Activated T-helper 17 cell treated with anti-CD3 and anti-CD28 coated beads, Interleukin-2, amount 50 U/mL, for 72 hours (primary cell): ENCODE measurements at regions not wholly inside any gene's neighbourhood (a gene's known extent, or its start where the extent isn't known, plus 50 kb on each side); places are given as distances from the start of the nearest gene placed in this dataset.

ENCODE experiments used
- ATAC-seq: fragments of 150-1000 bp; cut with Tn5 transposase; replicated peaks from 2 replicates; pipeline ENCODE4 v1.10.0; 2021; ENCODE audit warnings: mild to moderate bottlenecking, moderate library complexity
- H3K27ac Mint-ChIP-seq: one replicate; pipeline ENCODE4 v1.8.0; 2022; ENCODE audit warnings: mixed read lengths
- H3K27me3 Mint-ChIP-seq: one replicate; pipeline ENCODE4 v1.8.0; 2022; ENCODE audit warnings: mixed read lengths
- H3K36me3 Mint-ChIP-seq: one replicate; pipeline ENCODE4 v1.8.0; 2022; ENCODE audit warnings: low read depth, mild to moderate bottlenecking, mixed read lengths
- H3K4me1 Mint-ChIP-seq: one replicate; pipeline ENCODE4 v1.8.0; 2022; ENCODE audit warnings: mixed read lengths
- H3K4me3 Mint-ChIP-seq: one replicate; pipeline ENCODE4 v1.8.0; 2022; ENCODE audit warnings: mild to moderate bottlenecking, mixed read lengths
- H3K9me3 Mint-ChIP-seq: one replicate; pipeline ENCODE4 v1.8.0; 2022; ENCODE audit warnings: mixed read lengths

DNA sequence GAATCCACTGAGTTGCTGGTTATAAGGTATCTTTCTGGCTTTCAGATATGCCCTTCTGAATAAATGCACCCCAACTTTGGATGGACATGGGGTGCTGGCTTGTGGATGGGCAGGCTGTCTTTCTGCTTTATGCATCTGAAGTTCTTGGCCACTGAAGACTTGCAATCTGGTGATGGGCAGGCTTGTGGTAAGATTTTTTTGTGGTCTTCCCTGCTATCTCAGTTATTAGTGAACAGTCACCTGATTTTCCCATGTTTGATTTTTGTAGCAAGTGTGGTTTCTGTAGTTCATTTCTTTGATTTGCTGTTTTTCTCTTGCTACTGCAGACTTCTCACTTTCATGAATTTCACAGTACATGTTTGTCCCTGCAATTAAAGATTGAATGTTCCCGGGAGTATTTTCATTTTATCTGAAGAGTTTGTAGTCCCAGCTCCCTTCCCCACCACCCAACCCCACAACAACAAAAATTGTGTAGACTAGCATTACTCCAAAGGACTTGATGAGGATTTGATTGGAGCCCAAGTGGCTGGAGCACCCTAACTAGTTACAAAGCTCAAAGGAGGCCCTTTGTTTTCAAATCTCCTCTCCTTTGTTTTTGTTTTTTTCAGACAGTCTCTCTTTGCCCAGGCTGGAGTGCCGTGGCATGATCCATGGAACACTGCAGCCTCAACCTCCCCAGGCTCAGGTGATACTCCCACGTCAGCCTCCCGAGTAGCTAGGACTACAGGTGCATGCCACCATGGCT is 63.6 kb upstream of the MGAT5 start:
- no peak for ATAC-seq
- peaks cover 43% of the 10 kb centered on the region for H3K4me1 Mint-ChIP-seq
- peaks cover 31% of the 10 kb centered on the region for H3K36me3 Mint-ChIP-seq
- H3K9me3 Mint-ChIP-seq = peaks cover 4% of the 10 kb centered on the region
- no peaks in the 10 kb centered on the region for H3K27me3 Mint-ChIP-seq
- peak overlapping the region; percentile 31 for H3K27ac Mint-ChIP-seq
- peak overlapping the region; percentile 6 for H3K4me3 Mint-ChIP-seq

DNA sequence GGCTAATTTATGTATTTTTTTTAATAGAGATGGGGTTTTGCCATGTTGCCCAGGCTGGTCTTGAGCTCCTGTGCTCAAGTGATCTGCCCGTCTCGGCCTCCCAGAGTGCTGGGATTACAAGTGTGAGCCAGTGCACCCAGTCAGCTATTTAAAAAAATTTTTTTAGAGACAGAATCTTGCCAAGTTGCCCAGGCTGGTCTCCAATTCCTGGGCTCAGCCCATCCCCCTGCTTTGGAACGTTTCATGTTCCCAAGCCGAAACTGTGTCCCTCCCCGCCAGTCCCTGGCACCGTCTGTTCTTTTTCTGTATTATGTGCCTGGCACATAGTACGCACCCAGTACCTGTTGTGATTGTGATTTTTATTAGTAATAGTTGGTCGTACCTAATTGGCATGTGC is 63.1 kb upstream of the MGAT5 start:
- peaks cover 29% of the 10 kb centered on the region for H3K36me3 Mint-ChIP-seq
- H3K9me3 Mint-ChIP-seq = peaks cover 4% of the 10 kb centered on the region
- H3K27ac Mint-ChIP-seq = peak overlapping the region; percentile 31
- no peaks in the 10 kb centered on the region for H3K27me3 Mint-ChIP-seq
- H3K4me1 Mint-ChIP-seq = peaks cover 43% of the 10 kb centered on the region
- ATAC-seq = no peak
- H3K4me3 Mint-ChIP-seq = no peak overlapping the region

DNA sequence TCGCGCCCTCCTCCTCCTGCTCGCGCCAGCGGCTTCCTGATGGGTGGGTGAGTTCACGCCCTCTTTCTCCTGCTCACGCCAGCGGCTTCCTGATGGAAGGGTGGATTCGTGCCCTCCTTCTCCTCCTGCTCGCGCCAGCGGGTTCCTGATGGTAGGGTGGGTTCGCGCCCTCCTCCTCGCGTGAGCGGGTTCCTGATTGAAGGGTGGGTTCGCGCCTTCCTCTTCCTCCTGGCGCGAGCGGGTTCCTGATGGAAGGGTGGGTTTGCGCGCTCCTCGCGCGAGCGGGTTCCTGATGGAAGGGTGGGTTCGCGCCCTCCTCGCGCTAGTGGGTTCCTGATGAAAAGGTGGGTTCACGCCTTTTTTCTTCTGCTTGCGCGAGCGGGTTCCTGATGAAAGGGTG is 62.0 kb upstream of the MGAT5 start:
- Mint-ChIP-seq H3K27me3 (no peaks in the 10 kb centered on the region), H3K4me3 (peak overlapping the region; percentile 22), H3K4me1 (peaks cover 40% of the 10 kb centered on the region), H3K36me3 (peaks cover 21% of the 10 kb centered on the region), H3K27ac (no peak overlapping the region), H3K9me3 (peaks cover 4% of the 10 kb centered on the region)
- ATAC-seq = no peak

DNA sequence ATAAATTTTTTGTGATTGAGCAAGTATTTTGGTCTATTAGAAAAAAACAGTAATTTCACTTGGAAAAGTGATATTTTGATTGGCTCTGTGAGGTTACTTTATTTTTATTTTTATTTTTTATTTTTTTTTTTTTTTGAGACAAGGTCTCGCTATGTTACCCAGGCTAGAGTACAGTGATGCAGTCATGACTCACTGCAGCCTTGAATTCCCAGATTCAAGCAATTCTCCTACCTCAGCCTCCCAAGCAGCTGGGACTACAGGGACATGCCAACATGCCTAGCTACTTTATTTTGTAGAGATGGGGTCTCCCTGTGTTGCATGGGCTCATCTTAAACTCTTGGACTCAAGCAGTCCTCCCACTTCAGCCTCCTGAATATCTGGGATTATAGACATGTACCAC is 60.9 kb upstream of the MGAT5 start:
- Mint-ChIP-seq H3K27ac (no peak overlapping the region), H3K9me3 (peaks cover 4% of the 10 kb centered on the region), H3K4me3 (no peak overlapping the region), H3K36me3 (peaks cover 28% of the 10 kb centered on the region), H3K27me3 (no peaks in the 10 kb centered on the region), H3K4me1 (peaks cover 48% of the 10 kb centered on the region)
- ATAC-seq = no peak

DNA sequence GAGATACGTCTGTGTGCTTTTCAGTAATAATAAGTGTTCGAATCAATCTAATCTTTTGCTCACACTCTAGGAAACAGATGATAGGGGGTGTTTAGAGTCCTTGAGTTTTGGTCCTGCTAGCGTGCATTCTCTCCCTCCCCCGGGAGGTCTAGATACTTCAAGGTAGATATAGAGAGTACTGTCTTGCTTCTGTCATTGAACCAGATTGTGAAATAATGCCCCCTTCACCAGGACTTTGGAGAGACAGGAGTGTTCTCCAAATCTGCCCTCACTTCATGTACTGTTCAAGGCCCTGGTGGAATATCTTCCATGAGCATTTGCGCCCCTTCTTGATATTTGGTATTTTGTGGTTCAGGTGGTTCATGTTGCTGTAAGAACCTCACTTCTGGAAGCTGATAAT is 59.4 kb upstream of the MGAT5 start:
- peak overlapping the region; percentile 91 for H3K4me3 Mint-ChIP-seq
- no peak for ATAC-seq
- H3K27ac Mint-ChIP-seq = peak overlapping the region; percentile 99
- H3K36me3 Mint-ChIP-seq = peaks cover 28% of the 10 kb centered on the region
- H3K27me3 Mint-ChIP-seq = no peaks in the 10 kb centered on the region
- H3K9me3 Mint-ChIP-seq = peaks cover 4% of the 10 kb centered on the region
- peaks cover 54% of the 10 kb centered on the region for H3K4me1 Mint-ChIP-seq

DNA sequence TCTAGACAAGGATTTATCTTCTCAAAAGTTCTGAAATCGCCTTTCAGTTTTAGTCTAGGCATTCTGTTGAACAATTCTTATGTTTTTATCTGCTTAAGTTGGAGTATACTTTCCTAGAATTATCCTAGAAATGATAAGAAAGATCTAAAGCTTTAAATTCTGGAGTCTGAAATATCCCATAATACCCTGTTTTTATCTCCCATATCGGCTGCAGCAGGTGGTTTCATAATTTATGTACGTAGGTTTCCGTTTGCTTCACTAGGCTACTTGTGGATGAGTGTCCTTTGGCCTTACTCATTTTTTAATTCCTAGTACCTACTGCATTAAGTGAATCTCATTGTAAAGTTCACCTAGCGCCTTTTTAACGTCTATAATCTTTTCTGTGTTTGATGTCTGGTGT is 58.5 kb upstream of the MGAT5 start:
- Mint-ChIP-seq H3K27me3 (no peaks in the 10 kb centered on the region), H3K4me1 (peaks cover 54% of the 10 kb centered on the region), H3K36me3 (peaks cover 22% of the 10 kb centered on the region), H3K27ac (peak overlapping the region; percentile 99), H3K4me3 (peak overlapping the region; percentile 91), H3K9me3 (peaks cover 4% of the 10 kb centered on the region)
- ATAC-seq = peak; percentile 72

DNA sequence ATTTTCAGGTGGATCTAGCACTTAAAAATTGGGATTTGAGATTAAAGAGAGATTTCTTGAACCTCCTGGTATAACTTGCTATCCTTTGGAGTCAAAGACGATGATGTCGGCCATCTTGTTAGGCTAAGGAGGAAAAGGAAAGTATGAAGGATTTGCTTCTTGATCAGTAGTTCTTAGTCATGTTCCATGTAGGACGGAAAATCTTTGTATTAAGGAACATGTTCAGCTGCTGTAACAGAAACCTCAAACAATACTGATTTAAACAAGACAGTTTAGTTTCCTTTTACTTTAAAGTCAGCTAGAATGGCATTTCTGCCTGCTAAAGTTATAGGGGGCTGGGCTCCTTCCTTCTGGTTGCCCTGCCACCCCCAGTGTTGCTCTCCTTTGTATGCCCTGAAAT is 56.4 kb upstream of the MGAT5 start:
- Mint-ChIP-seq H3K4me1 (peaks cover 56% of the 10 kb centered on the region), H3K27me3 (no peaks in the 10 kb centered on the region), H3K9me3 (no peaks in the 10 kb centered on the region), H3K27ac (peak overlapping the region; percentile 99), H3K36me3 (peaks cover 10% of the 10 kb centered on the region), H3K4me3 (peak overlapping the region; percentile 91)
- peak; percentile 73 for ATAC-seq

DNA sequence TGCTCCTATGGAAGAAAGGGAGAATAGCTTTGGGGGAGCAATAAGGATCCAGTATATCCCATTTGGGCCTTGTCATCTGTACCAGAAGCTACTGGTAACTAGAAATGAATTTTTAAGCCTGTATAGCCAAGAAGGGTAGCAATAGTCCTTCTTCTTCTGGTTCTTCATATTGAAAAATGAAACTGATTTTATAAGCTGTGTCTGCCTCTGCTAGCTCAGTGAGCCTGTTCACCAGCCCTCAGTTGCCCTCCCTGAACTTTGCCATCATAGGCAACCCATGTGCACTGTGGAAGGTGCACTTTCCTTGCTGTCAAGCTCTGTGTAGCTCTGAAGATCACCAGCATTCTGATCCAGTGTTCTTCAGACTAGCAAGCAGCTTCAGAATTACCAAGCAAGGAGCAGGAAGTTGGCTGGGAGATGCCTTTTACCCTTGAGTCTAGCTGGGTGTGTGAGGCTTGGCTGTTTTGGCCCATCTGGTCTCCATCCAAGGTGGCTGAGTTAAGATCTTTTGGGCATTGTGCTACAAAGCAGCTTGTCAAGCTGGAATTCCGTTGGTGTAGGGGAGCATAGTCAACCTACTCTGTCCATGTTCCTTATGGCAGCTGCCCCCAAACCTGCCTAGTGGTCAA is 55.8 kb upstream of the MGAT5 start:
- Mint-ChIP-seq H3K27me3 (no peaks in the 10 kb centered on the region), H3K4me3 (peak overlapping the region; percentile 91), H3K4me1 (peaks cover 56% of the 10 kb centered on the region), H3K27ac (peak overlapping the region; percentile 99), H3K9me3 (no peaks in the 10 kb centered on the region), H3K36me3 (peaks cover 10% of the 10 kb centered on the region)
- ATAC-seq = peak; percentile 46

DNA sequence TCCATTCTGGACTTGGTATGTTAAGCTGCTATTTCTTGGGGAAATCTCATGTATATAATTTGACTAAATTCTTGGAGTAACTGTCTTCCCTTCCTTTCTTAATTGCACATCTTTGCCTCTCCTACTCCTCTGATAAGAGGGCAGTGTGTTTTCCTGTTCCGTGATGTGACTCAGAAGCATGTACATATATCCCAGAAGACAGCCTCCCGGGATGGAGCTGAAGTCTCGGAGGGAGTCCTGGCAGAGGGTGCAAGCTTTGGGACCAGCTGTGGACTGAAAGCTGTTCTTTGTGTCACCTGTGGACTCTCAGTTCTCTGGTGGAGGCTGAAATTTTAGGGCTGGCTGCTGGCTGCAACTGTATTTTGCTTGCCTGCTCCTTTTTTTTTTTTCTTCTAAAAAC is 54.7 kb upstream of the MGAT5 start:
- peak overlapping the region; percentile 99 for H3K27ac Mint-ChIP-seq
- H3K9me3 Mint-ChIP-seq = no peaks in the 10 kb centered on the region
- H3K4me1 Mint-ChIP-seq = peaks cover 51% of the 10 kb centered on the region
- no peaks in the 10 kb centered on the region for H3K27me3 Mint-ChIP-seq
- peaks cover 10% of the 10 kb centered on the region for H3K36me3 Mint-ChIP-seq
- no peak for ATAC-seq
- peak overlapping the region; percentile 91 for H3K4me3 Mint-ChIP-seq

DNA sequence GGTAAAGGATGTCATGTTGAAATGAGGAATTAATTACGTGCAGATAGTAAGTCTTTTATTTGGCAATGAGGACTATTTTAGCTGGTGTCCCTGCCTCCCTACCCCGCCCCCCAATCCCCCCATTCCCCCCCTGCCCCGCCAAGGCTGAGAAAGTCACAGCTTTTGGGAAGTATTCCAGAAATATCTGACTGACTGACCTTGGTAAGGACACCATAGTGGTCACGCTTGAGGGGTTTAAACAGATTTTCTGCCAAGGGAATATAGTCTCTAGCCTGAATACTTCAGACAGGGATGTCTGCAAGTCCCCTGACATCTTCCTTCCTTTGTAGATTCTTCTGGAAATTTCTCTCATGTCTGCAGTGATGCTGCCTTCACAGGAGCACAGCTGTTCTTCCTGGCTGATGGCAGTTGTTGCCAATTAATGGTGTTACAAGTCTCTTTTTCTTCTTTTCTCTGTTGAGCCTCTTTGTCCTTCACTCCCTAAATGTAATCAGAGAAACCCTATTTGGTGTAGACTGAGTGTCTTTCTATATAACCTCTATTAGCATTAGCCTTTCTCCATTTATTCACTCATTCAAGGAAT is 53.7 kb upstream of the MGAT5 start:
- Mint-ChIP-seq H3K4me3 (no peak overlapping the region), H3K9me3 (no peaks in the 10 kb centered on the region), H3K4me1 (peaks cover 42% of the 10 kb centered on the region), H3K27me3 (no peaks in the 10 kb centered on the region), H3K36me3 (peaks cover 10% of the 10 kb centered on the region), H3K27ac (peak overlapping the region; percentile 99)
- ATAC-seq = no peak

DNA sequence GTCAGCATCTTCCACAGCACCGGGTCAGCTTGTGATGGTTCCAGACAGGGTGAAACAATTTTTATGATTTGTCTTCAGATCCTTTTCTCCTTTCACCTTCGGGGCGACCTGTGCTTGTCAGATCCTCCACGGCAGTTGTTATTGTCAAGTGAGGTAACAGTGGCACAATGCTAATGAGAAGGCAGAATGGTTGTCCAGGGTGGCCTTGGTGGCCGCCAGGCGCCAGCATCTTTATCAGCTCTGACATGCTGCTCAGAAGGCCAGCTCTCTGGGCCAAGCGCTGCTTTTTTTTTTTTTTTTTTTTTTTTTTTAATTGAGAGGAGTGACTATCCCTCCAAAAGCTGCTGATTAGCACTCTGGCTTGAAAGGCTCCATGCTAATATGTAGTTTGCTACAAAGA is 52.3 kb upstream of the MGAT5 start:
- ATAC-seq = no peak
- no peaks in the 10 kb centered on the region for H3K27me3 Mint-ChIP-seq
- H3K4me1 Mint-ChIP-seq = peaks cover 33% of the 10 kb centered on the region
- no peak overlapping the region for H3K4me3 Mint-ChIP-seq
- peak overlapping the region; percentile 60 for H3K27ac Mint-ChIP-seq
- no peaks in the 10 kb centered on the region for H3K9me3 Mint-ChIP-seq
- H3K36me3 Mint-ChIP-seq = peaks cover 10% of the 10 kb centered on the region

DNA sequence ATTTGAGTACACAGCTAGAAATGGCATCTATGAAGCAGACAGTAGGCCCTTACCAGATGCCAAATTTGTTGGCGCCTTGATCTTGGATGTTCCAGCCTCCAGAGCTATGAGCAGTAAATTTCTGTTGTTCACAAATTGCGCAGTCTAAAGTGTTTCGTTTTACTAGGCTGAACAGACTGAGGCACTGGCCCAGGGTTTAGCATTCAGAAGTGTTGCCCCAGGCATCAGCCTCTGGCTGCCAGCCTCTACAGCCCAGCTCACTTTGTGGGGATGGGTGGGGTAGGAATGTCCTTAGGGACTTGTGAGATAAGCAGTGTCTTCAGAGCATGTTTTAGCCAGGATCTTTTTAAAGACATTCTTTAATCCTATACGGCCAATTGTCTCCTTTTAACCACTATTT is 51.5 kb upstream of the MGAT5 start:
- Mint-ChIP-seq H3K27me3 (no peaks in the 10 kb centered on the region), H3K27ac (peak overlapping the region; percentile 13), H3K4me1 (peaks cover 27% of the 10 kb centered on the region), H3K9me3 (no peaks in the 10 kb centered on the region), H3K36me3 (peaks cover 3% of the 10 kb centered on the region), H3K4me3 (no peak overlapping the region)
- no peak for ATAC-seq

DNA sequence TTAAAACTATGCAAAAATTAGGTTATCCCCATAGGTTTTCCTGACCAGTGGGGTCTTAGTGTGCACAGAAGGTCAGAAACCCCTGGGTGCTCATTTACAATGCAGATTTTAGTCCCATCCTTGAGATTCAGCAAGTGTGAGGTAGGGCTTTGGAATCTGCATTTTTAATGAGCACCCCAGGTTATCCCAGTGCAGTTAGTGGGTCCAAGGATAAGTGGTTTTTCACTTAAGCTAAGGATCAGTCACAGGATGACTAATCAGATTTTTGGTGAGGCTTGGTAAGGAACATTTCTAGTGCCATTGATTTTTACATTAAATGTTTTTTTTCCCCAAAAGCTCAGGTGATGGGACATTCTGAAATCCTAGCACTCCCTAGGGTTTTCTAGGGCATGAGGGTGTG is 50.7 kb upstream of the MGAT5 start:
- no peaks in the 10 kb centered on the region for H3K27me3 Mint-ChIP-seq
- no peak overlapping the region for H3K27ac Mint-ChIP-seq
- H3K9me3 Mint-ChIP-seq = no peaks in the 10 kb centered on the region
- H3K4me1 Mint-ChIP-seq = peaks cover 23% of the 10 kb centered on the region
- no peak overlapping the region for H3K4me3 Mint-ChIP-seq
- no peak for ATAC-seq
- no peaks in the 10 kb centered on the region for H3K36me3 Mint-ChIP-seq
